ENCODE measurements at regions not wholly inside any gene's neighbourhood (a gene's known extent, or its start where the extent isn't known, plus 50 kb on each side); places are given as distances from the start of the nearest gene placed in this dataset.

GRCh38 chr3:177467247-177467985, 270.1 kb upstream of the TBL1XR1 start (continued):
- no peak for TF ChIP-seq SP1 (IDR thresholded peaks at IDR 0.05; ENCODE audit: low read depth, low read length)
- no peak for TF ChIP-seq PHF8 (conservative IDR thresholded peaks at IDR 0.05; ENCODE audit: low read depth, low read length)
- TF ChIP-seq, protein P1, sequence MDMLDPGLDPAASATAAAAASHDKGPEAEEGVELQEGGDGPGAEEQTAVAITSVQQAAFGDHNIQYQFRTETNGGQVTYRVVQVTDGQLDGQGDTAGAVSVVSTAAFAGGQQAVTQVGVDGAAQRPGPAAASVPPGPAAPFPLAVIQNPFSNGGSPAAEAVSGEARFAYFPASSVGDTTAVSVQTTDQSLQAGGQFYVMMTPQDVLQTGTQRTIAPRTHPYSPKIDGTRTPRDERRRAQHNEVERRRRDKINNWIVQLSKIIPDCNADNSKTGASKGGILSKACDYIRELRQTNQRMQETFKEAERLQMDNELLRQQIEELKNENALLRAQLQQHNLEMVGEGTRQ (IDR thresholded peaks at IDR 0.05; ENCODE audit: low read length), result no peak
- no peak for TF ChIP-seq SP4 (IDR thresholded peaks at IDR 0.05; ENCODE audit: low read length)
